ENCODE measurements at regions not wholly inside any gene's neighbourhood (a gene's known extent, or its start where the extent isn't known, plus 50 kb on each side); places are given as distances from the start of the nearest gene placed in this dataset.
"Not testable (repeated sequence)": the region's sequence is repeated elsewhere in the genome, so short reads cannot be mapped to it uniquely, and the experiment has no call there.

DNA sequence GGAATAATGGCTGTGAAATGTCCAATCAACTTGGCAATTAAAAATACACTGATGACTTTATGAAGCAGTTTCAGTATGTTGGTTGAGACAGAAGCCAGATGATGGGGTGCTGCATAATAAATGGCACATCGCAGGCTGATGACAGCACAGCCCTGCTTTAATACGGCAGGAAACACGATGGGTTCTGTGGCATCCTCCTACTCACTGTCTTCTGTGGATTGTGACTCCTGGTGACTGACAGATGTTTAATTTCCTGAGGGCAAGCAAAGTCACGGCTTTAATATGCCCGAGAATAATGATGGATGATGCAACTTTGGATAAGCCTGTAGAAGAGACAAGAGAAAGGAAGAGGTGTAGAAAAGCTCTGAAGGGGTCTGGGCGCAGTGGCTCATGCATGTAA, 295.4 kb downstream of the TRIML1 start:
- no peak for DNase-seq (ENCODE audit: low spot score)
- H3K4me3 Mint-ChIP-seq: no peak overlapping the region
- H3K9me3 Mint-ChIP-seq: peaks cover 30% of the 10 kb centered on the region
- H3K36me3 Mint-ChIP-seq (ENCODE audit: low read depth): no peaks in the 10 kb centered on the region
- H3K27me3 Mint-ChIP-seq (ENCODE audit: insufficient read depth): no peaks in the 10 kb centered on the region
- H3K27ac Mint-ChIP-seq: no peak overlapping the region
- no peaks in the 10 kb centered on the region for H3K4me1 Mint-ChIP-seq (ENCODE audit: low read depth)
- intact Hi-C loops (cut with micrococcal nuclease): no loop called here

DNA sequence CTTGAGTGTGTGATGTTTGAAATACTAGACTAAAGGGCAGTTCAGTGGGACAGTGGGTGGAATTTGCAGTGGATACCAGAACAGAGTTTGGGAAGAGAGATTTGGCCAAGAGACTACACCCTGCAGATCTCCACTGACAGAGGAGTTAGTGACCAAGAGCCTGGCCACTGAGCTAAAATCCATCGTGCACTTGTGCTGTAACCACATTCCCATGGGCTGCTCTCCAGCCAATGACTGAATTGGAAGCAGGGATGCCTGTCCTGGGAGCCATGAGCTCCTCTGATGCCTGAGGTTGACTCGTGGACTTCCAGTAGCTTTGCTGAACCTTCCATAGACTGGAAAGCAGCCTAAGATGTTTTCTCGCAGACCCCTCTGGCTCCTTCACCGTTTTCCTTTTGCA, 296.1 kb downstream of the TRIML1 start:
- no peaks in the 10 kb centered on the region for H3K36me3 Mint-ChIP-seq (ENCODE audit: low read depth)
- H3K4me1 Mint-ChIP-seq (ENCODE audit: low read depth): no peaks in the 10 kb centered on the region
- intact Hi-C loops (cut with micrococcal nuclease): no loop called here

GRCh38 chr4:188437535-188437934, 298.3 kb downstream of the TRIML1 start:
- intact Hi-C loops (cut with micrococcal nuclease): no loop called here
- DNase-seq (ENCODE audit: low spot score): no peak
- no peak overlapping the region for H3K27ac Mint-ChIP-seq
- no peaks in the 10 kb centered on the region for H3K36me3 Mint-ChIP-seq (ENCODE audit: low read depth)
- H3K4me1 Mint-ChIP-seq (ENCODE audit: low read depth): no peaks in the 10 kb centered on the region
- no peak overlapping the region for H3K4me3 Mint-ChIP-seq
- no peaks in the 10 kb centered on the region for H3K27me3 Mint-ChIP-seq (ENCODE audit: insufficient read depth)
- peaks cover 22% of the 10 kb centered on the region for H3K9me3 Mint-ChIP-seq

More for the DNA sequence above, 296.1 kb downstream of the TRIML1 start:
- H3K27ac Mint-ChIP-seq: no peak overlapping the region
- H3K4me3 Mint-ChIP-seq: no peak overlapping the region
- no peaks in the 10 kb centered on the region for H3K27me3 Mint-ChIP-seq (ENCODE audit: insufficient read depth)
- H3K9me3 Mint-ChIP-seq: peaks cover 30% of the 10 kb centered on the region
- DNase-seq (ENCODE audit: low spot score): no peak

GRCh38 chr4:188438391-188438824, 299.2 kb downstream of the TRIML1 start:
- intact Hi-C loops (cut with micrococcal nuclease); H3K27ac Mint-ChIP-seq; H3K4me3 Mint-ChIP-seq; H3K27me3 Mint-ChIP-seq (ENCODE audit: insufficient read depth); DNase-seq (ENCODE audit: low spot score); H3K36me3 Mint-ChIP-seq (ENCODE audit: low read depth); H3K4me1 Mint-ChIP-seq (ENCODE audit: low read depth): not testable (repeated sequence)
- peaks cover 20% of the 10 kb centered on the region for H3K9me3 Mint-ChIP-seq

- Mint-ChIP-seq H3K27me3 (ENCODE audit: insufficient read depth) (no peaks in the 10 kb centered on the region), H3K4me1 (ENCODE audit: low read depth) (no peaks in the 10 kb centered on the region), H3K27ac (no peak overlapping the region), H3K4me3 (no peak overlapping the region), H3K36me3 (ENCODE audit: low read depth) (no peaks in the 10 kb centered on the region), H3K9me3 (peaks cover 17% of the 10 kb centered on the region)
- no peak for DNase-seq (ENCODE audit: low spot score)
- intact Hi-C loops (cut with micrococcal nuclease): no loop called here
These were observed 300.5 kb downstream of the TRIML1 start for GRCh38 chr4:188439641-188440311.

- DNase-seq (ENCODE audit: low spot score): no peak
- peaks cover 8% of the 10 kb centered on the region for H3K9me3 Mint-ChIP-seq
- H3K4me3 Mint-ChIP-seq: no peak overlapping the region
- H3K27ac Mint-ChIP-seq: no peak overlapping the region
- H3K4me1 Mint-ChIP-seq (ENCODE audit: low read depth): no peaks in the 10 kb centered on the region
- no peaks in the 10 kb centered on the region for H3K27me3 Mint-ChIP-seq (ENCODE audit: insufficient read depth)
- intact Hi-C loops (cut with micrococcal nuclease): no loop called here
- H3K36me3 Mint-ChIP-seq (ENCODE audit: low read depth): no peaks in the 10 kb centered on the region
These were observed 305.3 kb downstream of the TRIML1 start for GRCh38 chr4:188444500-188444899.

GRCh38 chr4:188448996-188449395, 309.8 kb downstream of the TRIML1 start:
- H3K27me3 Mint-ChIP-seq (ENCODE audit: insufficient read depth); DNase-seq (ENCODE audit: low spot score); H3K36me3 Mint-ChIP-seq (ENCODE audit: low read depth); H3K27ac Mint-ChIP-seq; H3K9me3 Mint-ChIP-seq; intact Hi-C loops (cut with micrococcal nuclease); H3K4me3 Mint-ChIP-seq; H3K4me1 Mint-ChIP-seq (ENCODE audit: low read depth): not testable (repeated sequence)

- Mint-ChIP-seq H3K27ac (no peak overlapping the region), H3K9me3 (peaks cover 8% of the 10 kb centered on the region), H3K36me3 (ENCODE audit: low read depth) (no peaks in the 10 kb centered on the region), H3K4me3 (no peak overlapping the region), H3K4me1 (ENCODE audit: low read depth) (no peaks in the 10 kb centered on the region), H3K27me3 (ENCODE audit: insufficient read depth) (no peaks in the 10 kb centered on the region)
- intact Hi-C loops (cut with micrococcal nuclease): no loop called here
- DNase-seq (ENCODE audit: low spot score): no peak
These were observed 311.3 kb downstream of the TRIML1 start for GRCh38 chr4:188450571-188450970.

DNA sequence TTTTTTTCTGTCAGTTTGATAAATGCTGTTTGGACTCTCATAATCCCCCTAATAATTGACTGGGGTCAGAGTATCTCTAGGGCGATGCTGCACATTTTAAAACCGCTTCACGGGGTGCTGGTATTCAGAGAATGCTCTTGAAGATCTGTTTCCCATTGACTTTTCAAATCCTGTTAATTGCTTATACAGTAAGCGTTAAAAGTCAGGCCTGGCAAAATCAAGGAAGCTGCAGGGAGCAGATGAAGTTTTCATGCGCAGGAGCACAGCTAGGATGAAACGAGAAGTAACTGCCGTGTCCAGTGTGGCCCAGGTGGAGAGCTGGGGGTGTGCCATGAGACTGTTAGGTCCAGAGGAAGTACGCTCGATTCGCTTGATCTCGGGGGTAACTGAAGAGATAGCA, 312.9 kb downstream of the TRIML1 start:
- H3K4me1 Mint-ChIP-seq (ENCODE audit: low read depth): no peaks in the 10 kb centered on the region
- no peak for DNase-seq (ENCODE audit: low spot score)
- H3K9me3 Mint-ChIP-seq: peaks cover 15% of the 10 kb centered on the region
- H3K36me3 Mint-ChIP-seq (ENCODE audit: low read depth): no peaks in the 10 kb centered on the region
- H3K27me3 Mint-ChIP-seq (ENCODE audit: insufficient read depth): no peaks in the 10 kb centered on the region
- H3K4me3 Mint-ChIP-seq: no peak overlapping the region
- intact Hi-C loops (cut with micrococcal nuclease): no loop called here
- H3K27ac Mint-ChIP-seq: no peak overlapping the region

DNA sequence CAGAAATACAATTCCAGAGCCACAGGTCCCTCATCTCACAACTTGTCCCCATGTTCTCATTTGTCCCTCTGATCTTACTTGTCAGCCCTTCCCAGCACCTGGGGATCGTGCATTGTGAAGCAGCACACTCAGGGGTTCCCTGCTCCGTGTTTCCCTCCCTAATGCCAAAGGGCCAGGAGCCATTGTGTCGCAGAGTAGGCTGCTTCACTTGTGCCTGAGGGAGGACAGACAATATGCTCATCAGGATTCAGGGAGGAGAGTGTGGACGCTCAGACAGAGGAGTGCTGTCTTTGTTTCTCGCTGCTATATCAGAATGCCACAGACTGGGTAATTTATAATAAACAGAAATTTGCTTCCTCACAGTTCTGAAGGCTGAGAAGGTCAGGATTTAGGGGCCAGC, 315.3 kb downstream of the TRIML1 start:
- H3K9me3 Mint-ChIP-seq: peaks cover 26% of the 10 kb centered on the region
- no peak overlapping the region for H3K27ac Mint-ChIP-seq
- H3K4me1 Mint-ChIP-seq (ENCODE audit: low read depth): no peaks in the 10 kb centered on the region
- DNase-seq (ENCODE audit: low spot score): no peak
- intact Hi-C loops (cut with micrococcal nuclease): no loop called here
- no peaks in the 10 kb centered on the region for H3K27me3 Mint-ChIP-seq (ENCODE audit: insufficient read depth)
- H3K4me3 Mint-ChIP-seq: no peak overlapping the region
- H3K36me3 Mint-ChIP-seq (ENCODE audit: low read depth): no peaks in the 10 kb centered on the region

GRCh38 chr4:188455062-188455752, 316.0 kb downstream of the TRIML1 start:
- no peaks in the 10 kb centered on the region for H3K4me1 Mint-ChIP-seq (ENCODE audit: low read depth)
- DNase-seq (ENCODE audit: low spot score): no peak
- no peaks in the 10 kb centered on the region for H3K27me3 Mint-ChIP-seq (ENCODE audit: insufficient read depth)
- no peak overlapping the region for H3K4me3 Mint-ChIP-seq
- no peak overlapping the region for H3K27ac Mint-ChIP-seq
- intact Hi-C loops (cut with micrococcal nuclease): no loop called here
- peaks cover 26% of the 10 kb centered on the region for H3K9me3 Mint-ChIP-seq
- no peaks in the 10 kb centered on the region for H3K36me3 Mint-ChIP-seq (ENCODE audit: low read depth)

DNA sequence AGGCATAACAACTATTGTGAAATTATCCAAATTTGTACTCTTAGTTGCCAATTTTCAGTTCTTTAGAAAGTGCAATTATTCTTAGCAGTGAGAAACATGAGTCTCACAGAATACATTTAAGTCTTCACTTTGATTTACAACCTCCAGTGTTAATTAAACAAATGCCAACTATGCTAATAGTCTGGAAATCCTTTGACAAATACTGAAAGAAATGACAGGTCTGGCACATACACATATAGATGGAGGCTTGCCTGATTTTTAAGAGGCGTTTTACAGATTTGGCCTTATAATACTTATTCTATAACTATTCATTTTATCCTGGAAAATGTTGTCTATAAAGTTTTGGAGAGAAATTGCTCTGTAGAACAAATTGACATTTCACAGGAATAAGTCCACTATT, 320.1 kb downstream of the TRIML1 start:
- no peaks in the 10 kb centered on the region for H3K36me3 Mint-ChIP-seq (ENCODE audit: low read depth)
- peaks cover 49% of the 10 kb centered on the region for H3K9me3 Mint-ChIP-seq
- no peaks in the 10 kb centered on the region for H3K4me1 Mint-ChIP-seq (ENCODE audit: low read depth)
- no peak overlapping the region for H3K4me3 Mint-ChIP-seq
- H3K27me3 Mint-ChIP-seq (ENCODE audit: insufficient read depth): no peaks in the 10 kb centered on the region
- intact Hi-C loops (cut with micrococcal nuclease): no loop called here
- no peak overlapping the region for H3K27ac Mint-ChIP-seq
- no peak for DNase-seq (ENCODE audit: low spot score)

DNA sequence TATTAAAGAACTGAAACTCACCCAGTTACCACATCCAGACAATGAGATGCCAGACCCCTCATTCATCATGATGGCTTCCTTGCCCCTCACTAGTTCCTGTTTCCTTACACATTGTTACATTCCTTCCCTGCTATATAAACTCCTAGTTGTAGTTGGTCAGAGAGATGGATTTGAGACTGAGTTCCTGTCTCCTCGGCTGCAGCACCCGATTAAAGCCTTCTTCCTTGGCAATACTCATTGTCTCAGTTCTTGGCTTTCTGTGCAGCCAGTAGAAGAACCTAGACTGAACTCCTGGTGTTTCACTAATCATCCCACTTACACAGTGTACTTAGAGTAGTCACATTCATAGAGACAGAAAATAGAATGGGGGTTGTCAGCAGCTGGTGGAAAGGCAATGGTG, 324.7 kb downstream of the TRIML1 start:
- no peak for DNase-seq (ENCODE audit: low spot score)
- Mint-ChIP-seq H3K27ac (no peak overlapping the region), H3K36me3 (ENCODE audit: low read depth) (no peaks in the 10 kb centered on the region), H3K9me3 (peaks cover 28% of the 10 kb centered on the region), H3K4me3 (no peak overlapping the region), H3K4me1 (ENCODE audit: low read depth) (no peaks in the 10 kb centered on the region), H3K27me3 (ENCODE audit: insufficient read depth) (no peaks in the 10 kb centered on the region)
- intact Hi-C loops (cut with micrococcal nuclease): no loop called here

Data from activated T-helper 1 cell treated with anti-CD3 and anti-CD28 coated beads, Interleukin-12 subunit alpha, Interleukin-12 subunit beta, Interleukin-2, Interleukin-4 antibody, amounts not matched to agents 30 ng/mL and 10 ng/mL and 1 ng/mL, durations not matched to agents 14 hours and 24 hours and 36 hours (primary cell).